H9 (cell line): ENCODE measurements at regions not wholly inside any gene's neighbourhood (a gene's known extent, or its start where the extent isn't known, plus 50 kb on each side); places are given as distances from the start of the nearest gene placed in this dataset.

ENCODE experiments used
- DNase-seq: peaks from one replicate; pipeline ENCODE4 v3.0.0-alpha.2; 2017
- H2AFZ ChIP-seq: one replicate; pipeline ENCODE4 v1.6.1; 2013; ENCODE audit warnings: mild to moderate bottlenecking, low read length, control low read depth, moderate library complexity
- H2AK5ac ChIP-seq: 2 replicates; pipeline ENCODE4 v1.6.1; 2013; ENCODE audit warnings: low read length, control low read depth, mixed read lengths; ENCODE audit not compliant: insufficient read length
- H2BK120ac ChIP-seq: one replicate; pipeline ENCODE4 v1.6.1; 2013; ENCODE audit warnings: low read depth, mild to moderate bottlenecking, low read length, control low read depth, inconsistent platforms; ENCODE audit not compliant: poor library complexity, severe bottlenecking
- H2BK12ac ChIP-seq: 2 replicates; pipeline ENCODE4 v1.6.1; 2013; ENCODE audit warnings: low read length, control low read depth, mixed read lengths, low read depth; ENCODE audit not compliant: insufficient read length
- H2BK15ac ChIP-seq: 2 replicates; pipeline ENCODE4 v1.6.1; 2013; ENCODE audit warnings: low read depth, low read length, control low read depth
- H2BK20ac ChIP-seq: one replicate; pipeline ENCODE4 v1.6.1; 2013; ENCODE audit warnings: low read depth, mild to moderate bottlenecking, low read length, control low read depth, inconsistent platforms; ENCODE audit not compliant: poor library complexity, severe bottlenecking
- H2BK5ac ChIP-seq: 2 replicates; pipeline ENCODE4 v1.6.1; 2013; ENCODE audit warnings: low read length, control low read depth, mixed read lengths; ENCODE audit not compliant: insufficient read length
- H3K14ac ChIP-seq: 2 replicates; pipeline ENCODE4 v1.6.1; 2013; ENCODE audit warnings: low read length, control low read depth; ENCODE audit not compliant: insufficient read depth
- H3K18ac ChIP-seq: 2 replicates; pipeline ENCODE4 v1.6.1; 2013; ENCODE audit warnings: low read depth, mild to moderate bottlenecking, mixed read lengths, low read length, control low read depth; ENCODE audit not compliant: insufficient read length
- H3K23ac ChIP-seq: 2 replicates; pipeline ENCODE4 v1.6.1; 2013; ENCODE audit warnings: low read length, control low read depth, mixed read lengths, low read depth; ENCODE audit not compliant: insufficient read length
- H3K23me2 ChIP-seq: 2 replicates; pipeline ENCODE4 v1.6.1; 2013; ENCODE audit warnings: low read depth, mild to moderate bottlenecking, mixed read lengths, low read length, control low read depth; ENCODE audit not compliant: insufficient read length, poor library complexity, severe bottlenecking
- H3K27ac ChIP-seq: 2 replicates; pipeline ENCODE4 v1.5.1; 2013; ENCODE audit warnings: low read length, control low read depth, mixed read lengths, low read depth; ENCODE audit not compliant: insufficient read length
- H3K27me3 ChIP-seq: 2 replicates; pipeline ENCODE4 v1.6.1; 2013; ENCODE audit warnings: low read length, control low read depth, inconsistent platforms; ENCODE audit not compliant: insufficient read depth
- H3K4ac ChIP-seq: 2 replicates; pipeline ENCODE4 v1.6.1; 2013; ENCODE audit warnings: low read depth, mild to moderate bottlenecking, control low read depth, inconsistent platforms, low read length, moderate library complexity
- H3K4me1 ChIP-seq: 2 replicates; pipeline ENCODE4 v1.6.1; 2013; ENCODE audit warnings: low read length, control low read depth, inconsistent platforms; ENCODE audit not compliant: insufficient read depth
- H3K4me2 ChIP-seq: 2 replicates; pipeline ENCODE4 v1.6.1; 2013; ENCODE audit warnings: low read length, control low read depth, mixed read lengths; ENCODE audit not compliant: insufficient read length, insufficient read depth
- H3K56ac ChIP-seq: 2 replicates; pipeline ENCODE4 v1.6.1; 2013; ENCODE audit warnings: low read depth, mild to moderate bottlenecking, mixed read lengths, low read length, control low read depth; ENCODE audit not compliant: insufficient read length
- H3K79me1 ChIP-seq: 2 replicates; pipeline ENCODE4 v1.6.1; 2013; ENCODE audit warnings: low read depth, mild to moderate bottlenecking, moderate library complexity, low read length, control low read depth, inconsistent platforms; ENCODE audit not compliant: insufficient read depth, poor library complexity, severe bottlenecking
- H3K79me2 ChIP-seq: 2 replicates; pipeline ENCODE4 v1.6.1; 2013; ENCODE audit warnings: low read length, control low read depth, inconsistent platforms; ENCODE audit not compliant: insufficient read depth
- H3K9ac ChIP-seq: 2 replicates; pipeline ENCODE4 v1.6.1; 2013; ENCODE audit warnings: low read length, control low read depth, mixed read lengths; ENCODE audit not compliant: insufficient read length; ENCODE audit errors: extremely low read depth
- H3K9me3 ChIP-seq: one replicate; pipeline ENCODE4 v1.6.1; 2013; ENCODE audit warnings: low read depth, low read length, inconsistent platforms; ENCODE audit not compliant: control insufficient read depth
- H3T11ph ChIP-seq: one replicate; pipeline ENCODE4 v1.6.1; 2013; ENCODE audit warnings: mild to moderate bottlenecking, low read length, control low read depth, inconsistent platforms
- H4K20me1 ChIP-seq: one replicate; pipeline ENCODE4 v1.6.1; 2013; ENCODE audit not compliant: control insufficient read depth, insufficient read length, insufficient read depth
- H4K5ac ChIP-seq: 2 replicates; pipeline ENCODE4 v1.6.1; 2013; ENCODE audit warnings: low read depth, mild to moderate bottlenecking, mixed read lengths, low read length, control low read depth; ENCODE audit not compliant: insufficient read length
- H4K8ac ChIP-seq: replicated peaks from 2 replicates; pipeline ENCODE4 v1.6.1; 2013; ENCODE audit warnings: low read length, control low read depth, mixed read lengths, low read depth; ENCODE audit not compliant: insufficient read length
- H4K91ac ChIP-seq: 2 replicates; pipeline ENCODE4 v1.6.1; 2013; ENCODE audit warnings: low read depth, mild to moderate bottlenecking, moderate library complexity, mixed read lengths, low read length, control low read depth; ENCODE audit not compliant: insufficient read length
- H3K27ac Mint-ChIP-seq, 3 experiments: 2 replicates in 2 of 3; 3 replicates in 1 of 3; pipeline ENCODE4 v1.8.0; 2020 to 2021; ENCODE audit warnings: mixed read lengths in 3 of 3, mild to moderate bottlenecking in 1 of 3, moderate library complexity in 1 of 3
- H3K27me3 Mint-ChIP-seq: 2 replicates; pipeline ENCODE4 v1.8.0; 2021; ENCODE audit warnings: low read depth, mild to moderate bottlenecking, moderate library complexity, mixed read lengths
- H3K36me3 Mint-ChIP-seq, 3 experiments: 2 replicates in 2 of 3; 3 replicates in 1 of 3; pipeline ENCODE4 v1.8.0; 2020 to 2021; ENCODE audit warnings: low read depth in 3 of 3, mixed read lengths in 3 of 3; ENCODE audit not compliant: insufficient read depth in 1 of 3
- H3K4me1 Mint-ChIP-seq, 2 experiments: 2 replicates each; pipeline ENCODE4 v1.8.0; 2020; ENCODE audit warnings: mixed read lengths in 2 of 2
- H3K4me3 Mint-ChIP-seq, 2 experiments: 2 replicates in 1 of 2; 3 replicates in 1 of 2; pipeline ENCODE4 v1.8.0; 2020 to 2021; ENCODE audit warnings: mild to moderate bottlenecking in 2 of 2, mixed read lengths in 2 of 2, moderate library complexity in 1 of 2
- H3K9me3 Mint-ChIP-seq, 2 experiments: 2 replicates in 1 of 2; 3 replicates in 1 of 2; pipeline ENCODE4 v1.8.0; 2020; ENCODE audit warnings: mild to moderate bottlenecking in 2 of 2, mixed read lengths in 2 of 2, moderate library complexity in 1 of 2
- WGBS: extraction: QIAGEN DNeasy Blood & Tissue Kit; methylation state at CpG from one replicate; pipeline ENCODE4 v1.1.7; 2013; ENCODE audit warnings: missing lambda C conversion rate, low lambda C conversion rate, mixed read lengths; ENCODE audit not compliant: insufficient read length; ENCODE audit errors: extremely low coverage; 5-methylcytosine and 5-hydroxymethylcytosine counted together
- TF ChIP-seq, protein P1 (sequence below): fragments of 200-600 bp; sonication (generic); conservative IDR thresholded peaks from 3 replicates; pipeline ENCODE4 v1.8.0; 2021; ENCODE audit warnings: antibody characterized with exemption, mild to moderate bottlenecking

DNA sequence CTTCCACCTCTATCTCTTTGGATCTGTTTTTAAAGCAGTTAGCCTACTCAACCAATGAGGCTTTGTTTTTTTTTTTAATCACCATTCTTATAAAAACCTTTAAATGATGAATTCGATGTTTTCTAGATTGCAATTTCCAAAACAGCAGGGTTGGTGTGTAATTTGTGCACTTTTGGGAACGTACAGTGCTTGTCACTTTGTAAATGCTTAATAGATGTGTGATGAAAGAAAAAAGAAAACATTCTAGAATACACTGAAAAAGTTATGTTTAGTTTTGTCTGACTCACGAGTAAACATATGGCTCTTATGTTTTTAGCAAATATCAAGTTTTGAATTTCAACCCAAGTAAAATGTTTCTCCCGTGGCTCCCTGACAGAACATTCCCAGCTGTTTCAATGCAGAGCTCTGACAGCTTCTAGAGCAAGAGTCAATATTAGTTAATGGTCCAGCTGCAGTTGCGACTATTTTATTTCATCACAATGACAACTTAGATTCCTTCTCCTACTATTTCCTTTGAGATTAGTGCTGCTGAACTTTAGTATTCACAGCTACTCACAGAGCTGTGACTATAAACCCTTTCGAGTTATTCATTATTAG, 362.5 kb upstream of the ADAMTS5 start:
- Histone ChIP-seq H2BK120ac (no peak overlapping the region), H3K79me2 (no peaks in the 10 kb centered on the region), H2BK12ac (no peak overlapping the region), H2BK20ac (no peak overlapping the region), H3K4ac (no peak overlapping the region), H4K8ac (no peak overlapping the region), H3K56ac (no peak overlapping the region), H3K27me3 (no peaks in the 10 kb centered on the region), H3K27ac (no peak overlapping the region), H2AK5ac (no peak overlapping the region), H4K91ac (no peak overlapping the region), H3K14ac (no peak overlapping the region), H3K18ac (no peak overlapping the region), H3K23ac (no peak overlapping the region), H4K5ac (no peak overlapping the region), H3K9ac (no peak overlapping the region), H3K9me3 (no peaks in the 10 kb centered on the region), H3K79me1 (no peaks in the 10 kb centered on the region), H4K20me1 (no peaks in the 10 kb centered on the region), H3T11ph (no peak overlapping the region), H2AFZ (no peak overlapping the region), H3K23me2 (no peaks in the 10 kb centered on the region), H3K4me2 (no peak overlapping the region), H3K4me1 (no peaks in the 10 kb centered on the region), H2BK5ac (no peak overlapping the region), H2BK15ac (no peak overlapping the region)
- H3K9me3 Mint-ChIP-seq: peaks cover 3 to 6% of the 10 kb centered on the region in 2 experiments; a peak in 3 of 5 replicates
- no peaks in the 10 kb centered on the region for H3K27me3 Mint-ChIP-seq
- DNase-seq: no peak
- TF ChIP-seq, protein P1, sequence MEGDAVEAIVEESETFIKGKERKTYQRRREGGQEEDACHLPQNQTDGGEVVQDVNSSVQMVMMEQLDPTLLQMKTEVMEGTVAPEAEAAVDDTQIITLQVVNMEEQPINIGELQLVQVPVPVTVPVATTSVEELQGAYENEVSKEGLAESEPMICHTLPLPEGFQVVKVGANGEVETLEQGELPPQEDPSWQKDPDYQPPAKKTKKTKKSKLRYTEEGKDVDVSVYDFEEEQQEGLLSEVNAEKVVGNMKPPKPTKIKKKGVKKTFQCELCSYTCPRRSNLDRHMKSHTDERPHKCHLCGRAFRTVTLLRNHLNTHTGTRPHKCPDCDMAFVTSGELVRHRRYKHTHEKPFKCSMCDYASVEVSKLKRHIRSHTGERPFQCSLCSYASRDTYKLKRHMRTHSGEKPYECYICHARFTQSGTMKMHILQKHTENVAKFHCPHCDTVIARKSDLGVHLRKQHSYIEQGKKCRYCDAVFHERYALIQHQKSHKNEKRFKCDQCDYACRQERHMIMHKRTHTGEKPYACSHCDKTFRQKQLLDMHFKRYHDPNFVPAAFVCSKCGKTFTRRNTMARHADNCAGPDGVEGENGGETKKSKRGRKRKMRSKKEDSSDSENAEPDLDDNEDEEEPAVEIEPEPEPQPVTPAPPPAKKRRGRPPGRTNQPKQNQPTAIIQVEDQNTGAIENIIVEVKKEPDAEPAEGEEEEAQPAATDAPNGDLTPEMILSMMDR: no peak
- no CpG with 5 or more reads among the region's 6 CpGs for WGBS
- no peak overlapping the region for H3K4me3 Mint-ChIP-seq
- peaks cover 0 to 4% (median 2%) of the 10 kb centered on the region in 3 experiments; a peak in 4 of 7 replicates for H3K36me3 Mint-ChIP-seq
- no peak overlapping the region for H3K27ac Mint-ChIP-seq
- H3K4me1 Mint-ChIP-seq: 0 out of 4 replicates have a peak, but pooled peaks cover 0 to 5% of the 10 kb centered on the region in 2 experiments
